Lower leg skin (tissue), 3 donors: ENCODE measurements at regions not wholly inside any gene's neighbourhood (a gene's known extent, or its start where the extent isn't known, plus 50 kb on each side); places are given as distances from the start of the nearest gene placed in this dataset.

Experiments
- CTCF ChIP-seq, 3 donors: fragments of 450-650 bp; IDR thresholded peaks; one replicate each; pipeline ENCODE4 v1.5.1; 2016; ENCODE audit warnings: antibody characterized with exemption in 3 of 3, mild to moderate bottlenecking in 3 of 3, moderate library complexity in 2 of 3
- POLR2A ChIP-seq, 2 donors: fragments of 450-650 bp; IDR thresholded peaks; one replicate each; pipeline ENCODE4 v1.6.1; 2016 to 2017; ENCODE audit warnings: antibody characterized with exemption in 2 of 2, mild to moderate bottlenecking in 1 of 2, moderate library complexity in 1 of 2

- TF ChIP-seq CTCF (IDR thresholded peaks at IDR 0.05) (no peak), POLR2A (IDR thresholded peaks at IDR 0.05) (no peak)
Observed at GRCh38 chr1:29744684-29745490, 508.6 kb downstream of the PTPRU start.
